H1 (cell line): ENCODE measurements at regions not wholly inside any gene's neighbourhood (a gene's known extent, or its start where the extent isn't known, plus 50 kb on each side); places are given as distances from the start of the nearest gene placed in this dataset.

Experiments
- CTCF ChIA-PET: fragments of 300-600 bp; sonication (Branson Sonifier 250); formaldehyde crosslinking; loops from one replicate; lab custom pipeline; 2021; ENCODE audit not compliant: partially characterized antibody; lab: Charles Lee
- POLR2A ChIA-PET: fragments of 300-600 bp; sonication (Branson Sonifier 250); formaldehyde crosslinking; loops from one replicate; lab custom pipeline; 2021; ENCODE audit warnings: inconsistent platforms; ENCODE audit not compliant: partially characterized antibody; lab: Charles Lee
- DNase-seq, 2 experiments: peaks; one replicate each; pipeline versions ENCODE4 v3.0.0 to v3.0.0-alpha.2; 2010 to 2022; ENCODE audit warnings: low spot score in 2 of 2, low read depth in 1 of 2, mixed read lengths in 1 of 2
- FAIRE-seq: peaks from 2 replicates; lab custom pipeline; 2011; peaks lifted over from hg19 to GRCh38; lab: Jason Lieb, UNC
- H2AFZ ChIP-seq: 2 replicates; pipeline ENCODE4 v1.8.1; 2012; ENCODE audit warnings: low read length, inconsistent platforms
- H2AK5ac ChIP-seq: 2 replicates; pipeline ENCODE4 v1.6.1; 2013; ENCODE audit warnings: low read depth, low read length
- H2BK120ac ChIP-seq: replicated peaks from 2 replicates; pipeline ENCODE3; 2013; ENCODE audit warnings: low read depth, low read length, inconsistent platforms
- H2BK12ac ChIP-seq: 2 replicates; pipeline ENCODE4 v1.6.1; 2013; ENCODE audit warnings: low read depth, low read length
- H2BK15ac ChIP-seq: 2 replicates; pipeline ENCODE4 v1.6.1; 2013; ENCODE audit warnings: low read length
- H2BK20ac ChIP-seq: 2 replicates; pipeline ENCODE4 v1.6.1; 2013; ENCODE audit warnings: low read length
- H2BK5ac ChIP-seq: 2 replicates; pipeline ENCODE4 v1.6.1; 2013; ENCODE audit warnings: low read depth, low read length
- H3K14ac ChIP-seq: 2 replicates; pipeline ENCODE4 v1.6.1; 2013; ENCODE audit warnings: inconsistent platforms; ENCODE audit not compliant: insufficient read length
- H3K18ac ChIP-seq: 2 replicates; pipeline ENCODE4 v1.6.1; 2013; ENCODE audit warnings: low read length; ENCODE audit errors: extremely low read depth
- H3K23ac ChIP-seq: 2 replicates; pipeline ENCODE4 v1.6.1; 2013; ENCODE audit warnings: inconsistent platforms; ENCODE audit not compliant: insufficient read length
- H3K23me2 ChIP-seq: 2 replicates; pipeline ENCODE4 v1.6.1; 2013; ENCODE audit warnings: low read depth, low read length
- H3K27ac ChIP-seq: 2 replicates; pipeline ENCODE4 v1.6.1; 2011; ENCODE audit warnings: low read depth, low read length, inconsistent platforms
- H3K27me3 ChIP-seq, 4 experiments: replicated peaks in 1 of 4; 1 replicate in 1 of 4; 2 replicates in 3 of 4; pipeline versions ENCODE4 v1.6.1 to v1.8.1; 2011 to 2013; ENCODE audit warnings: low read length in 3 of 4, mild to moderate bottlenecking in 3 of 4, inconsistent platforms in 2 of 4, mixed read lengths in 2 of 4, moderate library complexity in 1 of 4; ENCODE audit not compliant: control insufficient read depth in 3 of 4, insufficient read depth in 3 of 4; ENCODE audit errors: extremely low read depth in 1 of 4
- H3K36me3 ChIP-seq, 4 experiments: 2 replicates each; pipeline versions ENCODE4 v1.6.1 to v1.8.1; 2011 to 2013; ENCODE audit warnings: mild to moderate bottlenecking in 4 of 4, low read length in 3 of 4, moderate library complexity in 2 of 4, control low read depth in 1 of 4, inconsistent platforms in 1 of 4; ENCODE audit not compliant: insufficient read depth in 4 of 4, control insufficient read depth in 2 of 4
- H3K4ac ChIP-seq: replicated peaks from 2 replicates; pipeline ENCODE3; 2013; ENCODE audit warnings: low read length, low read depth, mixed read lengths, inconsistent platforms; ENCODE audit not compliant: insufficient read length
- H3K4me1 ChIP-seq, 4 experiments: replicated peaks in 1 of 4; 1 replicate in 1 of 4; 2 replicates in 3 of 4; pipeline versions ENCODE4 v1.6.1 to v1.8.1; 2011 to 2013; ENCODE audit warnings: low read length in 3 of 4, inconsistent platforms in 2 of 4, mixed read lengths in 1 of 4; ENCODE audit not compliant: insufficient read depth in 4 of 4, control insufficient read depth in 3 of 4
- H3K4me2 ChIP-seq, 2 experiments: 2 replicates each; pipeline versions ENCODE4 v1.6.1 to v1.8.1; 2011 to 2013; ENCODE audit warnings: low read depth in 2 of 2, low read length in 2 of 2, control low read depth in 1 of 2, inconsistent platforms in 1 of 2, mild to moderate bottlenecking in 1 of 2; ENCODE audit not compliant: insufficient read depth in 1 of 2
- H3K4me3 ChIP-seq, 4 experiments: fragments of 200-600, 300-600 bp in 1 of 4; sonication (generic), shearing (Covaris generic), sonication (Bioruptor Twin) in 1 of 4; 2 replicates each; pipeline versions ENCODE4 v1.5.1 to v1.8.1; 2011 to 2016; ENCODE audit warnings: low read length in 4 of 4, low read depth in 3 of 4, control low read depth in 2 of 4, inconsistent platforms in 2 of 4, mild to moderate bottlenecking in 2 of 4, mixed read lengths in 1 of 4, moderate library complexity in 1 of 4; ENCODE audit not compliant: insufficient read depth in 2 of 4; ENCODE audit errors: extremely low read depth in 1 of 4
- H3K56ac ChIP-seq: replicated peaks from 2 replicates; pipeline ENCODE3; 2013; ENCODE audit warnings: low read depth, mild to moderate bottlenecking, mixed read lengths, low read length, inconsistent platforms; ENCODE audit not compliant: insufficient read length
- H3K79me1 ChIP-seq: 2 replicates; pipeline ENCODE4 v1.6.1; 2013; ENCODE audit warnings: low read depth, low read length, control low read depth
- H3K79me2 ChIP-seq, 2 experiments: 2 replicates each; pipeline versions ENCODE4 v1.6.1 to v1.8.1; 2012 to 2013; ENCODE audit warnings: low read length in 2 of 2, mild to moderate bottlenecking in 2 of 2, inconsistent platforms in 1 of 2; ENCODE audit not compliant: insufficient read depth in 2 of 2, control insufficient read depth in 1 of 2
- H3K9ac ChIP-seq, 4 experiments: replicated peaks in 1 of 4; 1 replicate in 1 of 4; 2 replicates in 3 of 4; pipeline versions ENCODE4 v1.6.1 to v1.8.1; 2011 to 2013; ENCODE audit warnings: low read depth in 3 of 4, low read length in 3 of 4, control low read depth in 2 of 4, mild to moderate bottlenecking in 2 of 4, moderate library complexity in 2 of 4, inconsistent platforms in 1 of 4; ENCODE audit errors: extremely low read depth in 1 of 4
- H3K9me3 ChIP-seq, 2 experiments: 2 replicates each; pipeline versions ENCODE4 v1.6.1 to v1.8.1; 2012 to 2013; ENCODE audit warnings: mild to moderate bottlenecking in 2 of 2, moderate library complexity in 2 of 2, control low read depth in 1 of 2, inconsistent platforms in 1 of 2, low read depth in 1 of 2, low read length in 1 of 2, mixed read lengths in 1 of 2; ENCODE audit not compliant: insufficient read depth in 2 of 2
- H4K20me1 ChIP-seq, 2 experiments: replicated peaks in 1 of 2; 2 replicates each; pipeline versions ENCODE3 to v1.8.1; 2011 to 2013; ENCODE audit warnings: inconsistent platforms in 2 of 2, low read length in 2 of 2, mild to moderate bottlenecking in 1 of 2; ENCODE audit not compliant: insufficient read depth in 2 of 2, control insufficient read depth in 1 of 2
- H4K5ac ChIP-seq: 2 replicates; pipeline ENCODE4 v1.6.1; 2013; ENCODE audit warnings: low read length, low read depth, mixed read lengths, inconsistent platforms; ENCODE audit not compliant: insufficient read length
- H4K8ac ChIP-seq: 2 replicates; pipeline ENCODE4 v1.8.0; 2013; ENCODE audit warnings: mild to moderate bottlenecking, moderate library complexity, low read length, inconsistent platforms; ENCODE audit not compliant: insufficient read depth; ENCODE audit errors: extremely low read depth
- H4K91ac ChIP-seq: replicated peaks from 2 replicates; pipeline ENCODE3; 2013; ENCODE audit warnings: low read length, mixed read lengths, inconsistent platforms; ENCODE audit not compliant: insufficient read length
- BRCA1 ChIP-seq: IDR thresholded peaks from 2 replicates; pipeline ENCODE4 v1.6.1; 2012; ENCODE audit warnings: low read depth, low read length, improper control_type of control experiment
- CEBPB ChIP-seq: IDR thresholded peaks from 2 replicates; pipeline ENCODE4 v1.6.1; 2012; ENCODE audit warnings: low read depth, low read length
- E2F6 ChIP-seq: IDR thresholded peaks from 2 replicates; pipeline ENCODE4 v1.6.1; 2012; ENCODE audit warnings: inconsistent platforms
- KDM1A ChIP-seq: fragments of 200-600, 300-600 bp; sonication (generic); IDR thresholded peaks from 2 replicates; pipeline ENCODE4 v1.7.1; 2016; ENCODE audit warnings: mild to moderate bottlenecking, low read length, borderline replicate concordance
- MAX ChIP-seq: IDR thresholded peaks from 2 replicates; pipeline ENCODE4 v1.6.1; 2012; ENCODE audit warnings: inconsistent platforms
- POLR2AphosphoS5 ChIP-seq: IDR thresholded peaks from 2 replicates; pipeline ENCODE4 v1.6.1; 2011; ENCODE audit warnings: low read depth, low read length
- RAD21 ChIP-seq, 2 experiments: IDR thresholded peaks in 1 of 2; conservative IDR thresholded peaks in 1 of 2; 2 replicates each; pipeline ENCODE4 v1.6.1; 2011; ENCODE audit warnings: low read depth in 2 of 2, low read length in 2 of 2, improper control_type of control experiment in 1 of 2, inconsistent platforms in 1 of 2, mild to moderate bottlenecking in 1 of 2, moderate library complexity in 1 of 2
- RBBP5 ChIP-seq: IDR thresholded peaks from 2 replicates; pipeline ENCODE4 v1.7.1; 2012; ENCODE audit warnings: low read depth, mild to moderate bottlenecking, inconsistent platforms, low read length, moderate library complexity, borderline replicate concordance
- RNF2 ChIP-seq: fragments of 200-900, 300-1000 bp; sonication (generic); IDR thresholded peaks from 2 replicates; pipeline ENCODE4 v1.7.1; 2016; ENCODE audit warnings: borderline replicate concordance, low read depth, mild to moderate bottlenecking, antibody characterized with exemption, low read length; ENCODE audit not compliant: poor library complexity, severe bottlenecking; ENCODE audit errors: missing control alignments
- SP2 ChIP-seq: IDR thresholded peaks from 2 replicates; pipeline ENCODE4 v1.6.1; 2012; ENCODE audit warnings: mild to moderate bottlenecking, low read length, inconsistent platforms
- TCF12 ChIP-seq: IDR thresholded peaks from 2 replicates; pipeline ENCODE4 v1.6.1; 2011; ENCODE audit warnings: low read depth, mild to moderate bottlenecking, low read length
- TEAD4 ChIP-seq: IDR thresholded peaks from 2 replicates; pipeline ENCODE4 v1.6.1; 2012; ENCODE audit warnings: low read depth, low read length, inconsistent platforms, mixed read lengths
- WGBS, 2 experiments: shearing (Covaris generic) in 1 of 2; methylation state at CpG; one replicate each; pipeline versions ENCODE4 v1.1.6 to v1.1.7; 2013 to 2015; ENCODE audit warnings: low lambda C conversion rate in 2 of 2, mixed read lengths in 2 of 2, inconsistent platforms in 1 of 2, low coverage in 1 of 2, missing lambda C conversion rate in 1 of 2; ENCODE audit not compliant: insufficient replicate concordance in 2 of 2, insufficient coverage in 1 of 2, insufficient read length in 1 of 2; ENCODE audit errors: extremely low coverage in 1 of 2, missing lambda C conversion rate in 1 of 2; 5-methylcytosine and 5-hydroxymethylcytosine counted together

- 83% methylated on average over 9 of the region's 9 CpGs; no CpG with 5 or more reads in 1 of the 2 experiments for WGBS, 2 experiments
- ChIA-PET CTCF (interaction anchor here (0.9 to 2.0 kb wide), 8 partner anchors 12 to 327 kb away, joined by 3 to 6 read pairs (median 4); no protein-coding TSS in a partner anchor), POLR2A (no interaction called here)
- H3K79me1 ChIP-seq: no peaks in the 10 kb centered on the region
- no peak overlapping the region for H3K18ac ChIP-seq
- no peak overlapping the region for H3K23ac ChIP-seq
- FAIRE-seq (no peak), DNase-seq (no peak)
- H3K9me3 ChIP-seq: peaks cover 3% of the 10 kb centered on the region in 2 experiments; a peak in 2 of 4 replicates
- H3K4me3 ChIP-seq: no peak overlapping the region
- no peak overlapping the region for H4K5ac ChIP-seq
- H3K9ac ChIP-seq: no peak overlapping the region
- H3K23me2 ChIP-seq: no peaks in the 10 kb centered on the region
- H3K27me3 ChIP-seq: peaks cover 0 to 1% (median 0%) of the 10 kb centered on the region in 4 experiments; a peak in 2 of 7 replicates
- H2AFZ ChIP-seq: no peak overlapping the region
- H2BK5ac ChIP-seq: no peak overlapping the region
- no peak overlapping the region for H2AK5ac ChIP-seq
- no peak overlapping the region for H2BK15ac ChIP-seq
- H3K4me2 ChIP-seq: no peak overlapping the region
- H3K56ac ChIP-seq: no peak overlapping the region
- H2BK20ac ChIP-seq: no peak overlapping the region
- H3K4me1 ChIP-seq: peaks cover 0 to 7% (median 0%) of the 10 kb centered on the region in 4 experiments; a peak in 2 of 7 replicates
- no peak overlapping the region; the same call in 1 of the 2 replicates for H4K8ac ChIP-seq
- H3K36me3 ChIP-seq: no peaks in the 10 kb centered on the region
- no peaks in the 10 kb centered on the region for H3K79me2 ChIP-seq
- H3K27ac ChIP-seq: no peak overlapping the region
- H4K91ac ChIP-seq: peak overlapping the region; percentile 17
- no peak overlapping the region for H2BK120ac ChIP-seq
- no peak overlapping the region for H3K14ac ChIP-seq
- no peak overlapping the region for H2BK12ac ChIP-seq
- TF ChIP-seq CEBPB: no peak
- TF ChIP-seq E2F6: no peak
- TF ChIP-seq RAD21 (IDR thresholded peaks at IDR 0.05 in 1 of 2, conservative IDR thresholded peaks at IDR 0.05 in 1 of 2; ENCODE audit: low read depth in 2 of 2, low read length in 2 of 2): no peak
- TF ChIP-seq SP2: no peak
- no peak for TF ChIP-seq BRCA1
- TF ChIP-seq TEAD4: no peak
- TF ChIP-seq TCF12: no peak
- TF ChIP-seq RNF2: no peak
- TF ChIP-seq MAX: no peak
- TF ChIP-seq KDM1A: no peak
- TF ChIP-seq POLR2AphosphoS5: no peak
- no peak for TF ChIP-seq RBBP5
- no peak overlapping the region for H3K4ac ChIP-seq
- H4K20me1 ChIP-seq: no peaks in the 10 kb centered on the region
Observed at GRCh38 chr10:78374331-78375028, 340.8 kb downstream of the RPS24 start.
